NCI-H446 (cell line): ENCODE measurements at regions not wholly inside any gene's neighbourhood (a gene's known extent, or its start where the extent isn't known, plus 50 kb on each side); places are given as distances from the start of the nearest gene placed in this dataset.
"Not testable (repeated sequence)": the region's sequence is repeated elsewhere in the genome, so short reads cannot be mapped to it uniquely, and the experiment has no call there.

ENCODE experiments used
- DNase-seq, 2 experiments: peaks; one replicate each; lab custom pipeline; 2025; lab: John Stamatoyannopoulos, UW

GRCh38 chr1:219090607-219091006 is 83.1 kb upstream of the LYPLAL1 start:
- no peak for DNase-seq

GRCh38 chr1:219092206-219092605 is 81.5 kb upstream of the LYPLAL1 start:
- no peak for DNase-seq

- DNase-seq = no peak
These were observed 74.4 kb upstream of the LYPLAL1 start for GRCh38 chr1:219099307-219099706.

- no peak for DNase-seq
These were observed 73.6 kb upstream of the LYPLAL1 start for GRCh38 chr1:219100059-219100458.

GRCh38 chr1:219102466-219102865 is 71.2 kb upstream of the LYPLAL1 start:
- not testable (repeated sequence) for DNase-seq

GRCh38 chr1:219105893-219106292 is 67.8 kb upstream of the LYPLAL1 start:
- no peak for DNase-seq

GRCh38 chr1:219109424-219110018 is 64.2 kb upstream of the LYPLAL1 start:
- no peak for DNase-seq

GRCh38 chr1:219113261-219113660 is 60.4 kb upstream of the LYPLAL1 start:
- no peak for DNase-seq

- no peak for DNase-seq
These were observed 59.7 kb upstream of the LYPLAL1 start for GRCh38 chr1:219114014-219114413.

GRCh38 chr1:219119839-219120238 is 53.8 kb upstream of the LYPLAL1 start:
- DNase-seq = no peak

- peak in 1 of 2 experiments; percentile 57 for DNase-seq
These were observed 52.8 kb upstream of the LYPLAL1 start for GRCh38 chr1:219120624-219121544.

GRCh38 chr1:219121679-219122078 is 52.0 kb upstream of the LYPLAL1 start:
- DNase-seq = no peak

GRCh38 chr1:219123036-219123435 is 50.6 kb upstream of the LYPLAL1 start:
- DNase-seq = peak in 1 of 2 experiments; percentile 20
